ENCODE measurements at regions not wholly inside any gene's neighbourhood (a gene's known extent, or its start where the extent isn't known, plus 50 kb on each side); places are given as distances from the start of the nearest gene placed in this dataset.

- TF ChIP-seq, protein P1, sequence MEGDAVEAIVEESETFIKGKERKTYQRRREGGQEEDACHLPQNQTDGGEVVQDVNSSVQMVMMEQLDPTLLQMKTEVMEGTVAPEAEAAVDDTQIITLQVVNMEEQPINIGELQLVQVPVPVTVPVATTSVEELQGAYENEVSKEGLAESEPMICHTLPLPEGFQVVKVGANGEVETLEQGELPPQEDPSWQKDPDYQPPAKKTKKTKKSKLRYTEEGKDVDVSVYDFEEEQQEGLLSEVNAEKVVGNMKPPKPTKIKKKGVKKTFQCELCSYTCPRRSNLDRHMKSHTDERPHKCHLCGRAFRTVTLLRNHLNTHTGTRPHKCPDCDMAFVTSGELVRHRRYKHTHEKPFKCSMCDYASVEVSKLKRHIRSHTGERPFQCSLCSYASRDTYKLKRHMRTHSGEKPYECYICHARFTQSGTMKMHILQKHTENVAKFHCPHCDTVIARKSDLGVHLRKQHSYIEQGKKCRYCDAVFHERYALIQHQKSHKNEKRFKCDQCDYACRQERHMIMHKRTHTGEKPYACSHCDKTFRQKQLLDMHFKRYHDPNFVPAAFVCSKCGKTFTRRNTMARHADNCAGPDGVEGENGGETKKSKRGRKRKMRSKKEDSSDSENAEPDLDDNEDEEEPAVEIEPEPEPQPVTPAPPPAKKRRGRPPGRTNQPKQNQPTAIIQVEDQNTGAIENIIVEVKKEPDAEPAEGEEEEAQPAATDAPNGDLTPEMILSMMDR (IDR thresholded peaks at IDR 0.05; ENCODE audit: insufficient read depth, low read depth, low read length, missing control alignments): no peak
- DNase-seq (ENCODE audit: low read depth): no peak
These were observed 632.4 kb upstream of the SLC8A1 start for GRCh38 chr2:41084321-41084720.

GRCh38 chr2:41087946-41088345 lies 636.1 kb upstream of the SLC8A1 start:
- TF ChIP-seq, protein P1 (IDR thresholded peaks at IDR 0.05; ENCODE audit: insufficient read depth, low read depth, low read length, missing control alignments): no peak
- no peak for DNase-seq (ENCODE audit: low read depth)
- no peak overlapping the region for H3K4me3 ChIP-seq (ENCODE audit: low read length)

More at GRCh38 chr2:41084321-41084720, 632.4 kb upstream of the SLC8A1 start:
- no peak overlapping the region for H3K4me3 ChIP-seq (ENCODE audit: low read length)

- TF ChIP-seq, protein P1 (IDR thresholded peaks at IDR 0.05; ENCODE audit: insufficient read depth, low read depth, low read length, missing control alignments): no peak
- H3K4me3 ChIP-seq (ENCODE audit: low read length): no peak overlapping the region
- DNase-seq (ENCODE audit: low read depth): no peak
These were observed 649.4 kb upstream of the SLC8A1 start for GRCh38 chr2:41101281-41101680.

DNA sequence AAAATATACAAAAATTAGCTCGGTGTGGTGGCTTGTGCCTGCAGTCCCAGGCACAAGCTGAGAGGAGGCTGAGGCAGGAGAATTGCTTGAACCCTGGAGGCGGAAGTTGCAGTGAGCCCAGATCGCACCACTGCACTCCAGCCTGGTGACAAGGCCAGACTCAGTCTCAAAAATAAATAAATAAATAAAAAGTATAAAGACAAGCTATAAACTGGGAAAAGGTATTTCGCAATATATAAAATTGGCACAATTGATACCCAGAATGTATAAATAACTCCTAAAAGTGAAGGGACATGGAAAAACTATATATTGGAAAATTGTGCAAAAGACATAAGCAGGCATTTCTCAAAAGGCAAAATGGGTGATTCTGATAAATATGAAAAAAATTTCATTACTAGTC lies 657.9 kb upstream of the SLC8A1 start:
- TF ChIP-seq, protein P1 (IDR thresholded peaks at IDR 0.05; ENCODE audit: insufficient read depth, low read depth, low read length, missing control alignments): no peak
- H3K4me3 ChIP-seq (ENCODE audit: low read length): no peak overlapping the region
- no peak for DNase-seq (ENCODE audit: low read depth)

DNA sequence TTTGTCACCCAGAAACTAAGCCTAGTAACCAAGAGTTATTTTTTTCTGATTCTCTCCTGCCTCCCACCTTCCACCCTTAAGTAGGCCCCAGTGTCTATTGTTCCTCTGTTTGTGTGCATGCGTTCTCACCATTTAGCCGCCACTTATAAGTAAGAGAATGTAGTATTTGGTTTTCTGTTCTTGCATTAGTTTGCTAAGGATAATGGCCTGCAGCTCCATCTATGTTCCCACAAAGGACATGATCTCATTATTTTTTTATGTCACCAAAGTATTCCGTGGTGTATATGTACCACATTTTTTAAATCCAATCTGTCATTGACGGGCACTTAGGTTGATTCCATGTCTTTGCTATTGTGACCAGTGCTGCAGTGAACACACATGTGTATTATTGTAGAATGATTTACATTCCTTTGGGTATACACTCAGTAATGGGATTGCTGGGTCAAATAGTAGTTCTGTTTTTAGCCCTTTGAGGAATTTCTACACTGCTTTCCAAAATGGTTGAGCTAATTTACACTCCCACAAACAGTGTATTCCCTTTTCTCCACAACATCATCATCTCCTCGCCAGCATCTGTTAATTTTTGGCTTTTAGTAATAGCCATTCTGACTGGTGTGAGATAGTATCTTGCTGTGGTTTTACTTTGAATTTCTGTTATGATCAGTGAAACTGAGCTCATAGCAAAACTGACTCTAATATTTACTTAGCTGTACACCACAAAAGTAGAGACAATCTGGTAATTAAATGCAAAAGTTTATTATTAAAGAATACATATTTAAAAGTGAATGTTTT lies 660.1 kb upstream of the SLC8A1 start:
- no peak for DNase-seq (ENCODE audit: low read depth)
- TF ChIP-seq, protein P1 (IDR thresholded peaks at IDR 0.05; ENCODE audit: insufficient read depth, low read depth, low read length, missing control alignments): no peak
- no peak overlapping the region for H3K4me3 ChIP-seq (ENCODE audit: low read length)

DNA sequence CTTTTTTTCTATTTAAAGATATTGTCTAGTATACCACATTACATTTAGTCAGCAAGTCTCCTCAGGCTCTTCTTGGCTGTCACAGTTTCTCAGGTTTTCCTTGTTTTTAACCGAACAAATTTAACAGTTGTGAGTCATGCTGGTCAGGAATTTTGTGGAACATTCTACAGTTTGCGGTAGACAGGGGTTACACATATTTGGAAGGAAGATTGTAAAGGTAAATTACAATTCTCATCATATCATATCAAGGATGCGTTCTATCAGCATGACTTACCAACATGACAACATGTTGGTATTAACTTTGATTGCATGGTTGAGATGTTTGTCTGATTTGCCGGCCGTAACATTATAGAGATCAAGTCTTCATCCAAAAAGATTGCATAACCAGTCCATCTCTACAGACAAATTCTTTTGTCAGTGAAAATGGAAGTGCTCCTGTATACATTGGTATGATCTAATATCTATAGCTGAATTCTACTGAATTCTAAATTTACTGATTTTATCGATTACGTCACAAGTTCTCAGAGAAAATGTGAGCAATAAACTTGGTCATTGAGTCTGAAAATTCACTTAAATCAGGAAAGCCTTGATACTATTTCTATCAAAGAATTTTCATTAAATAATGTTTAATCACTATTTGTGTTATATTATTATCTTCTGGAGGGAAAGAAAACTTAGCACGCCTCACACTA lies 664.4 kb upstream of the SLC8A1 start:
- TF ChIP-seq, protein P1 (IDR thresholded peaks at IDR 0.05; ENCODE audit: insufficient read depth, low read depth, low read length, missing control alignments): no peak
- DNase-seq (ENCODE audit: low read depth): no peak

More for the DNA sequence above, 664.4 kb upstream of the SLC8A1 start:
- H3K4me3 ChIP-seq (ENCODE audit: low read length): no peak overlapping the region
